HG02884 (cell line): ENCODE measurements at regions not wholly inside any gene's neighbourhood (a gene's known extent, or its start where the extent isn't known, plus 50 kb on each side); places are given as distances from the start of the nearest gene placed in this dataset.
A peak's percentile ranks its signal among the peaks of the same experiment; 100 is the strongest.
"Not testable (repeated sequence)": the region's sequence is repeated elsewhere in the genome, so short reads cannot be mapped to it uniquely, and the experiment has no call there.

Source experiments
- ATAC-seq: cut with Tn5 transposase; IDR thresholded peaks from one replicate; pipeline ENCODE4 v1.9.1; 2021; ENCODE audit warnings: mild to moderate bottlenecking, moderate library complexity; ENCODE audit not compliant: unreplicated experiment

GRCh38 chr13:50467156-50468110, 376.1 kb downstream of the DLEU7 start:
- no peak for ATAC-seq

- ATAC-seq = no peak
Measured at GRCh38 chr13:50468849-50469669, 374.4 kb downstream of the DLEU7 start.

- ATAC-seq = not testable (repeated sequence)
Measured at GRCh38 chr13:50473050-50473449, 370.4 kb downstream of the DLEU7 start.

- no peak for ATAC-seq
Measured at GRCh38 chr13:50474088-50474662, 369.3 kb downstream of the DLEU7 start.

- ATAC-seq = no peak
Measured at GRCh38 chr13:50476577-50477285, 366.8 kb downstream of the DLEU7 start.

- ATAC-seq = no peak
Measured at GRCh38 chr13:50481936-50482335, 361.6 kb downstream of the DLEU7 start.

- ATAC-seq = no peak
Measured at GRCh38 chr13:50483416-50483815, 360.1 kb downstream of the DLEU7 start.

GRCh38 chr13:50484472-50485113, 358.9 kb downstream of the DLEU7 start:
- ATAC-seq = no peak

- no peak for ATAC-seq
Measured at GRCh38 chr13:50485979-50486935, 357.2 kb downstream of the DLEU7 start.

- no peak for ATAC-seq
Measured at GRCh38 chr13:50493683-50494082, 349.8 kb downstream of the DLEU7 start.

- no peak for ATAC-seq
Measured at GRCh38 chr13:50494138-50494537, 349.4 kb downstream of the DLEU7 start.

- ATAC-seq = not testable (repeated sequence)
Measured at GRCh38 chr13:50503212-50503611, 340.3 kb downstream of the DLEU7 start.

- no peak for ATAC-seq
Measured at GRCh38 chr13:50509167-50509566, 334.3 kb downstream of the DLEU7 start.

- no peak for ATAC-seq
Measured at GRCh38 chr13:50509771-50510441, 333.6 kb downstream of the DLEU7 start.

GRCh38 chr13:50510885-50511545, 332.5 kb downstream of the DLEU7 start:
- not testable (repeated sequence) for ATAC-seq

- peak; percentile 50 for ATAC-seq
Measured at GRCh38 chr13:50511877-50512341, 331.6 kb downstream of the DLEU7 start.

- ATAC-seq = peak; percentile 89
Measured at GRCh38 chr13:50512474-50513299, 330.8 kb downstream of the DLEU7 start.
